Epithelial cell of esophagus (primary cell): ENCODE measurements at regions not wholly inside any gene's neighbourhood (a gene's known extent, or its start where the extent isn't known, plus 50 kb on each side); places are given as distances from the start of the nearest gene placed in this dataset.

Source experiments
- DNase-seq: peaks from one replicate; pipeline ENCODE4 v3.0.0; 2010; ENCODE audit warnings: low read depth
- H3K4me3 ChIP-seq: 2 replicates; pipeline ENCODE4 v1.5.1; 2011; ENCODE audit warnings: mild to moderate bottlenecking, low read length, control low read depth
- TF ChIP-seq, protein P1 (sequence below): IDR thresholded peaks from 2 replicates; pipeline ENCODE4 v1.5.1; 2011; ENCODE audit warnings: low read depth, mild to moderate bottlenecking, low read length, control low read depth, inconsistent platforms; ENCODE audit not compliant: insufficient read depth; ENCODE audit errors: missing control alignments

DNA sequence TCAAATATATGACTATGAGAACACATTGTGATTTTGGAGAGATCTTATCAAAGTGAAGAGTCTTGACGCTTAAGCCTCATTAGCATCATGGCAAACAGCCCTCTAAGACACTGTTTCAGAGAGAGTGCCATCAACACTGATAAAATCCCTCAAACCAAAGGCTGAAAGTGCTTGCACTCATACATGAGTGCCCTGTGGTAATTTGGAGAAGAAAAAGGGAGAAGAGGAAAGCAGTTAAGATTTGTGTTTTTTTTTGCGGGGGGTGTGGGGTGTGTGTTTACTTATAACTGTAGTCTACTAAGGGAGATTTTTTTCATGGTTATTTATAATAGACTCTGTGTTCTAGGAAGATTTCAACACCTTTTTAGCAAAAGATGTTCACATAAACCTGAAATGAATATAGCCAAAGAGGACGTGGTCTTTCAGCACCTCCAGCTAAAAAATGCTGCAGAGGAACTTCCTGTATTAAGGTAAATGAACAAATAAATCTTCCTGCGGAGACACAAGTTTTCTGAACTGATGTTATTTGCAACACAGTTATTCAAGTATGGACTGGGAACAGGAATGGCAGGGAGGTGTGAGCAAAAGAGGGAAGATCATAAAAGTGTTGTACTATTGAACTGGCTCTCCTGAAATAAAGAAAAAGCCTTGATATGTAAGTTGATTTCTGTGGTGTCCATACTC is 81.9 kb upstream of the TGFBR2 start:
- DNase-seq: no peak
- H3K4me3 ChIP-seq: no peak overlapping the region
- TF ChIP-seq, protein P1, sequence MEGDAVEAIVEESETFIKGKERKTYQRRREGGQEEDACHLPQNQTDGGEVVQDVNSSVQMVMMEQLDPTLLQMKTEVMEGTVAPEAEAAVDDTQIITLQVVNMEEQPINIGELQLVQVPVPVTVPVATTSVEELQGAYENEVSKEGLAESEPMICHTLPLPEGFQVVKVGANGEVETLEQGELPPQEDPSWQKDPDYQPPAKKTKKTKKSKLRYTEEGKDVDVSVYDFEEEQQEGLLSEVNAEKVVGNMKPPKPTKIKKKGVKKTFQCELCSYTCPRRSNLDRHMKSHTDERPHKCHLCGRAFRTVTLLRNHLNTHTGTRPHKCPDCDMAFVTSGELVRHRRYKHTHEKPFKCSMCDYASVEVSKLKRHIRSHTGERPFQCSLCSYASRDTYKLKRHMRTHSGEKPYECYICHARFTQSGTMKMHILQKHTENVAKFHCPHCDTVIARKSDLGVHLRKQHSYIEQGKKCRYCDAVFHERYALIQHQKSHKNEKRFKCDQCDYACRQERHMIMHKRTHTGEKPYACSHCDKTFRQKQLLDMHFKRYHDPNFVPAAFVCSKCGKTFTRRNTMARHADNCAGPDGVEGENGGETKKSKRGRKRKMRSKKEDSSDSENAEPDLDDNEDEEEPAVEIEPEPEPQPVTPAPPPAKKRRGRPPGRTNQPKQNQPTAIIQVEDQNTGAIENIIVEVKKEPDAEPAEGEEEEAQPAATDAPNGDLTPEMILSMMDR: no peak

DNA sequence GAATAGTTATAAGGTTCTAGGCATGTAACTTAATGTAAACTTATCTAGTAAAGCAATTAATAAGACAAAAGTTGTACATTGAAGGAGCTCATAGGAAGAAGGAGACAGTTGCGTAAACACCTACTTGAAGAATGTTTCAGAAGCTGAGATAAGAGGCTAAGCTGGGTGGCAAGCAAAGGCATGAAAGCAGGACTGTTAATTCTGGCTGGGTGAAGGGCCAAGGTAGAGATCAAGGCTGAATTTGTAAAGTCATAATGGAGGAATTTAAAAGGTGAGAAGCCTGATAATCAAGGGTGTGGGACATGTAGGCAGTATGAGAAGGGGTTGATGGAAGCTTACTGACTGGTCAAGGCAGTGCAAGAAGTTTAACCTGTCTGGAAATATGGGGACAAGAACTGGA is 80.4 kb upstream of the TGFBR2 start:
- H3K4me3 ChIP-seq: no peak overlapping the region
- TF ChIP-seq, protein P1: no peak
- no peak for DNase-seq

DNA sequence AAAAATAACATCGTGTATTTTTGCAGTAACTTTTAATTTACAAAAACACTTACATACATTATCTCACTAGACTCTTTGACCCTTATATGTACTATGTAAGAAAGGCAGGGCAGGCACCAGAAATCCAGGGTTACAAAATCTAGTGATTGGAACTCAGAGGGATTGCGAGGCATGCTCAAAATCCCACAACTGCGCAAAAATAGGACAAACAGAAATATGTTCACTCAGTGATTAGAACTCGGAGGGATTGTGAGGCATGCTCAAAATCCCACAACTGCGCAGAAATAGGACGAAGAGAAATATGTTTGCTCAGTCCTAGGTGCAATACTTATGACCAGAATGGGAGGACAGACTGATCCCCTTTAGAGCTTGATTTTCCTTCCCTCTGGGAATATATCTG is 79.2 kb upstream of the TGFBR2 start:
- no peak for DNase-seq
- TF ChIP-seq, protein P1: no peak
- no peak overlapping the region for H3K4me3 ChIP-seq

DNA sequence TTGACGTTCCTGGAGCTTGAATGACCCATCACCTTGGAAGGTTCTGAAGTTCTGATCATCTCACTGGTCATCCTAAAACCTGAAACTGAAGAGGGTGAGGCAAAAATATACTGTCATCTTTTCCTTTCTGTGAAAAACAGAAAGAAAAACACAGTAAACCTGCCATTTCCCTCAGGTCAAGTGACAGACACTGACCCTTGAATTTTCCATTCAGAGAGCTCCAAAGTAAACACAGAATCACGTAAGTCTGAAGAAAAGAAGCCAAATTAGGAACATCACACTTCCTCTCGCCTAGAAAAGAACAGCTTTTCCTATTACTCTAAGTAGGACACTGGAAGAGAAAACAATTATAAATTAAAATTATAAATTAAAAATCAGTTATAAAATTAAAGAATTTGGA is 78.7 kb upstream of the TGFBR2 start:
- no peak for DNase-seq
- TF ChIP-seq, protein P1: no peak
- H3K4me3 ChIP-seq: no peak overlapping the region

DNA sequence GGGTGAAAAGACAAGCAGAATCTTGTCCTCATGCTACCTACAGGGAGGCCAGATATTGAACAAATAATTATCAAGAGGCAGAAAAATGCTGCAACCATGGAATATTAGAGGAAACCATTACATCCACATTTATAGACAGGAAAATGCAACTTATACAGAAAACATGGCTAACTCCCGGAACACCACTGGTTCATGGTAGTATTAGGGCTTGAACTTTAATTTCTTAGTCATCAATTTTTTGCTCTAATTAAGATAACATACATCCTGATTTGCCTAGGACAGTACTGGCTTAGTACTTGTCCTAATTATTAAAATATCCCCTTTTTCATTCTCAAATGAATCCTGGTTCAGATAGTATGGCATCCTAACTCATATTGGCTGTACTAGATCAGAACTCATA is 76.3 kb upstream of the TGFBR2 start:
- TF ChIP-seq, protein P1: no peak
- no peak for DNase-seq
- no peak overlapping the region for H3K4me3 ChIP-seq

DNA sequence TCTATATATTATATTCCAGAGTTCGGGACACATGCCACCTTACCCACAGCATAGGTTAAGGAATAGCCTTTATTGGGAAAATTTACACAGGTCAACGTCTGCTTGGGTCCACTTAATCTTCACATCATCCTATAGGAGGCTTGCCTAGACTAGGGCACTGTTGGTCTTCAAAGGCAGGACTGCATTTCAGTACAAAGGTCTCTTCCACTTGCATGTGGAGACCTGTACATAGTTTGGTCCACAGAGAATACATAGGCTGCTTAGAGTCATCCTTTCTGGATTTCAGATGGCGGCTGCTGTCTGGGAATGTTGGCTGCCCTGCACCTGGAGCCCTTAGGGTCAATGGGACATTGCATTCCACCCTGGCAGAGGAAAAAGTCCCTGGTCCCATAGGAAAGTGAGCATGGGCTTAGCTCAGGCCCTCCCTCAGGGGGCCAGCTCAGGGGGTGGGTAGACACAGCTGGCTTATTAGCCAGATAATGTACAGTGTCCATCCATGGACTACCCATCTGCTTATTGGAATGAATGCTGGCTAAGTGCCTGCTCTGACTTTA is 75.3 kb upstream of the TGFBR2 start:
- no peak overlapping the region for H3K4me3 ChIP-seq
- no peak for DNase-seq
- TF ChIP-seq, protein P1: no peak

DNA sequence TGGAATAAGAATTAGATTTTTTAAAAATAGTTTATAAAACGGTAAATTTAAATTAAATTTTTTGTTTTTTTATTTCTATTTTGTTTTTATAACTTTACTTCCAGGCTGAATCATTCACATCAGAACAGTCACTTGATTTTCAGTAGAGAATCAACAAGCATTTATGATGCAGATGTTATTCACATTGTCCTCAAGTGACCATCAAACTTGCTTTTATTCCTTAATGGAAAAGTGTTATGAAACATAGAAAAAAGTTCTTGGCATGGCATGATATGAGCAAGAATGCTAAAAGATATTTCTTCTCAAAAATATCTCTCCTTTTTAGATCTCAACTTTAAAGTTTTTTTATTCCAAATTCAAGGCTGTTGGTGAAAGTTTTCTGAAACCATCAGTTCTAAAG is 70.9 kb upstream of the TGFBR2 start:
- TF ChIP-seq, protein P1: no peak
- no peak for DNase-seq
- H3K4me3 ChIP-seq: no peak overlapping the region
